Left cardiac atrium (tissue), 4 donors: ENCODE measurements at regions not wholly inside any gene's neighbourhood (a gene's known extent, or its start where the extent isn't known, plus 50 kb on each side); places are given as distances from the start of the nearest gene placed in this dataset.
"Not testable (repeated sequence)": the region's sequence is repeated elsewhere in the genome, so short reads cannot be mapped to it uniquely, and the experiment has no call there.

Experiments
- ATAC-seq, 2 donors: fragments of 200-7000 bp; cut with Tn5 transposase; one replicate each; pipeline ENCODE4 v1.9.1; 2020; ENCODE audit warnings: mild to moderate bottlenecking in 2 of 2, moderate library complexity in 2 of 2
- DNase-seq: peaks from one replicate; pipeline ENCODE4 v3.0.0-alpha.2; 2020
- intact Hi-C, 2 donors: fragments of 100-400 bp; cut with DNase I; formaldehyde crosslinking; loops; one replicate each; pipeline versions ENCODE4 v1.14.1 to v1.15.1; 2022 to 2023
- donor health status: DM: no; HTN: yes; CAD: no.
- donor health status: DM: no; HTN: yes; CAD: no; lungs with severe emphysema.
- donor health status: DM: yes; HTN: yes; CAD: no.
- donor health status: Dilated cardiomyopathy.

- ATAC-seq = no peak
- intact Hi-C loops = no loop called here
Observed at GRCh38 chr21:8998946-8999681, 1522.3 kb upstream of the TPTE start.

GRCh38 chr21:9000132-9000531 is 1521.3 kb upstream of the TPTE start:
- DNase-seq, ATAC-seq, intact Hi-C loops: not testable (repeated sequence)

More at GRCh38 chr21:8998946-8999681, 1522.3 kb upstream of the TPTE start:
- no peak for DNase-seq

GRCh38 chr21:9000671-9001070 is 1520.7 kb upstream of the TPTE start:
- ATAC-seq, DNase-seq, intact Hi-C loops: not testable (repeated sequence)

- DNase-seq, intact Hi-C loops, ATAC-seq: not testable (repeated sequence)
Observed at GRCh38 chr21:9001890-9002663, 1519.3 kb upstream of the TPTE start.

- intact Hi-C loops, DNase-seq, ATAC-seq: not testable (repeated sequence)
Observed at GRCh38 chr21:9003909-9004814, 1517.2 kb upstream of the TPTE start.

- DNase-seq, intact Hi-C loops: not testable (repeated sequence)
Observed at GRCh38 chr21:9004815-9005518, 1516.4 kb upstream of the TPTE start.

GRCh38 chr21:9005671-9006070 is 1515.7 kb upstream of the TPTE start:
- not testable (repeated sequence) for ATAC-seq, DNase-seq

More at GRCh38 chr21:9004815-9005518, 1516.4 kb upstream of the TPTE start:
- not testable (repeated sequence) for ATAC-seq

GRCh38 chr21:9006111-9006510 is 1515.3 kb upstream of the TPTE start:
- ATAC-seq, DNase-seq, intact Hi-C loops: not testable (repeated sequence)

More at GRCh38 chr21:9005671-9006070, 1515.7 kb upstream of the TPTE start:
- intact Hi-C loops = not testable (repeated sequence)

GRCh38 chr21:9006553-9007323 is 1514.6 kb upstream of the TPTE start:
- intact Hi-C loops, DNase-seq, ATAC-seq: not testable (repeated sequence)

GRCh38 chr21:9008636-9009035 is 1512.7 kb upstream of the TPTE start:
- intact Hi-C loops = no loop called here
- ATAC-seq (peak in 1 of 2 donors; percentile 53), DNase-seq (no peak)

GRCh38 chr21:9009267-9010016 is 1511.9 kb upstream of the TPTE start:
- intact Hi-C loops, DNase-seq: not testable (repeated sequence)

GRCh38 chr21:9010121-9010795 is 1511.1 kb upstream of the TPTE start:
- DNase-seq, intact Hi-C loops, ATAC-seq: not testable (repeated sequence)

More at GRCh38 chr21:9009267-9010016, 1511.9 kb upstream of the TPTE start:
- ATAC-seq = not testable (repeated sequence)

GRCh38 chr21:9010936-9011890 is 1510.2 kb upstream of the TPTE start:
- DNase-seq, ATAC-seq, intact Hi-C loops: not testable (repeated sequence)

GRCh38 chr21:9011916-9012315 is 1509.5 kb upstream of the TPTE start:
- DNase-seq, ATAC-seq, intact Hi-C loops: not testable (repeated sequence)
